Endothelial cell of umbilical vein (primary cell): ENCODE measurements at regions not wholly inside any gene's neighbourhood (a gene's known extent, or its start where the extent isn't known, plus 50 kb on each side); places are given as distances from the start of the nearest gene placed in this dataset.

Source experiments
- BruUV-seq: library from RNA; stranded (reverse); fragments of 400-500 nt; replicated peaks from 2 replicates; lab custom pipeline; 2021; lab: Mats Ljungman, UMichigan
- CTCF ChIA-PET: fragments of 300-600, 350-600 bp; sonication (Branson Sonifier 250); formaldehyde crosslinking; loops from one replicate; lab custom pipeline; 2021; ENCODE audit warnings: antibody characterized with exemption, inconsistent platforms; lab: Charles Lee
- POLR2A ChIA-PET: fragments of 300-600, 350-600 bp; sonication (Branson Sonifier 250); formaldehyde crosslinking; loops from one replicate; lab custom pipeline; 2021; ENCODE audit warnings: antibody characterized with exemption, inconsistent platforms; lab: Charles Lee
- DNase-seq: peaks from one replicate; pipeline ENCODE4 v3.0.0-alpha.2; 2011; ENCODE audit warnings: low read depth, low spot score
- FAIRE-seq: peaks from 2 replicates; lab custom pipeline; 2011; peaks lifted over from hg19 to GRCh38; lab: Jason Lieb, UNC
- H2AFZ ChIP-seq: 2 replicates; pipeline ENCODE4 v1.6.0; 2012; ENCODE audit warnings: low read depth, low read length, control low read depth, inconsistent platforms
- H3K27ac ChIP-seq: 2 replicates; pipeline ENCODE4 v1.5.1; 2011; ENCODE audit warnings: low read depth, mild to moderate bottlenecking, control low read depth, low read length, moderate library complexity; ENCODE audit not compliant: insufficient read depth
- H3K27me3 ChIP-seq, 2 experiments: 2 replicates each; pipeline versions ENCODE4 v1.6.0 to v1.6.1; 2011; ENCODE audit warnings: low read length in 2 of 2, mixed read lengths in 1 of 2; ENCODE audit not compliant: control insufficient read depth in 2 of 2, insufficient read depth in 2 of 2
- H3K36me3 ChIP-seq, 2 experiments: 2 replicates in 1 of 2; 3 replicates in 1 of 2; pipeline ENCODE4 v1.5.1; 2011; ENCODE audit warnings: low read length in 2 of 2, mild to moderate bottlenecking in 1 of 2, moderate library complexity in 1 of 2; ENCODE audit not compliant: control insufficient read depth in 2 of 2, insufficient read depth in 2 of 2; ENCODE audit errors: extremely low read depth in 1 of 2
- H3K4me1 ChIP-seq: 3 replicates; pipeline ENCODE4 v1.5.1; 2011; ENCODE audit warnings: mild to moderate bottlenecking, low read length; ENCODE audit not compliant: control insufficient read depth, insufficient read depth; ENCODE audit errors: extremely low read depth
- H3K4me2 ChIP-seq: 2 replicates; pipeline ENCODE4 v1.6.1; 2011; ENCODE audit warnings: low read length, control low read depth, mixed read lengths; ENCODE audit not compliant: insufficient read depth
- H3K4me3 ChIP-seq, 3 experiments: fragments of 200-600 bp in 1 of 3; sonication (generic), shearing (Covaris generic) in 1 of 3; replicated peaks in 1 of 3; 2 replicates each; pipeline ENCODE4 v1.5.1; 2011 to 2016; ENCODE audit warnings: control low read depth in 3 of 3, low read length in 3 of 3, mild to moderate bottlenecking in 2 of 3, inconsistent platforms in 1 of 3, low read depth in 1 of 3, moderate library complexity in 1 of 3; ENCODE audit not compliant: insufficient read depth in 1 of 3
- H3K79me2 ChIP-seq: 2 replicates; pipeline ENCODE4 v1.6.0; 2012; ENCODE audit warnings: low read length, inconsistent platforms; ENCODE audit not compliant: control insufficient read depth, insufficient read depth
- H3K9ac ChIP-seq: replicated peaks from 2 replicates; pipeline ENCODE3; 2011; ENCODE audit warnings: low read length, control low read depth; ENCODE audit not compliant: insufficient read depth; ENCODE audit errors: extremely low read depth
- H3K9me1 ChIP-seq: replicated peaks from 3 replicates; pipeline ENCODE4 v1.6.0; 2011; ENCODE audit warnings: mild to moderate bottlenecking, low read length; ENCODE audit not compliant: control insufficient read depth, insufficient read depth; ENCODE audit errors: extremely low read depth
- H3K9me3 ChIP-seq: replicated peaks from 2 replicates; pipeline ENCODE4 v1.5.1; 2012; ENCODE audit warnings: low read length, inconsistent platforms; ENCODE audit not compliant: control insufficient read depth, insufficient read depth
- H4K20me1 ChIP-seq: replicated peaks from 2 replicates; pipeline ENCODE3; 2011; ENCODE audit warnings: mild to moderate bottlenecking, low read length; ENCODE audit not compliant: control insufficient read depth, insufficient read depth; ENCODE audit errors: extremely low read depth
- CTCF ChIP-seq, 2 donors: IDR thresholded peaks; 1 replicate in 1 of 2; 2 replicates in 1 of 2; pipeline ENCODE4 v1.5.1; 2011; ENCODE audit warnings: low read length in 2 of 2, mild to moderate bottlenecking in 2 of 2, moderate library complexity in 2 of 2, control low read depth in 1 of 2, inconsistent platforms in 1 of 2, low read depth in 1 of 2; ENCODE audit not compliant: insufficient read depth in 1 of 2; ENCODE audit errors: extremely low read depth in 1 of 2
- EZH2 ChIP-seq: IDR thresholded peaks from 2 replicates; pipeline ENCODE4 v1.6.1; 2012; ENCODE audit warnings: borderline replicate concordance, low read depth, mild to moderate bottlenecking, moderate library complexity, low read length, inconsistent platforms; ENCODE audit not compliant: severe bottlenecking
- FOS ChIP-seq: IDR thresholded peaks from 2 replicates; pipeline ENCODE4 v1.6.1; 2011; ENCODE audit warnings: mild to moderate bottlenecking, low read length, moderate library complexity, borderline replicate concordance; ENCODE audit not compliant: insufficient read depth
- GATA2 ChIP-seq: IDR thresholded peaks from 2 replicates; pipeline ENCODE4 v1.7.0; 2011; ENCODE audit warnings: low read depth, mild to moderate bottlenecking, moderate library complexity, mixed read lengths, low read length; ENCODE audit not compliant: insufficient read length, insufficient read depth
- JUN ChIP-seq: IDR thresholded peaks from 2 replicates; pipeline ENCODE4 v1.6.1; 2011; ENCODE audit warnings: borderline replicate concordance, low read depth; ENCODE audit not compliant: insufficient read length, insufficient read depth
- MAX ChIP-seq: IDR thresholded peaks from 2 replicates; pipeline ENCODE4 v1.6.1; 2011; ENCODE audit not compliant: insufficient read depth, insufficient read length
- MYC ChIP-seq: IDR thresholded peaks from one replicate; pipeline ENCODE4 v1.6.1; 2011; ENCODE audit warnings: mild to moderate bottlenecking, low read depth, low read length
- POLR2A ChIP-seq: IDR thresholded peaks from 2 replicates; pipeline ENCODE4 v1.6.1; 2012; ENCODE audit warnings: low read depth, mild to moderate bottlenecking, control low read depth, low read length
- POLR2AphosphoS5 ChIP-seq: IDR thresholded peaks from 2 replicates; pipeline ENCODE4 v1.6.1; 2012; ENCODE audit warnings: low read depth, mild to moderate bottlenecking, control low read depth, low read length, moderate library complexity; ENCODE audit not compliant: insufficient read depth
- dilution Hi-C: fragments of 300-500 bp; cut with MboI; formaldehyde crosslinking; loops from one replicate; pipeline ENCODE4 v1.15.0; 2019; ENCODE audit warnings: low sequenced_read_pairs; ENCODE audit not compliant: extremely low pct_ligation_motif_present
- intact Hi-C: fragments of 100-400 bp; cut with micrococcal nuclease; formaldehyde crosslinking; loops from one replicate; pipeline ENCODE4 v1.10.0; 2022

DNA sequence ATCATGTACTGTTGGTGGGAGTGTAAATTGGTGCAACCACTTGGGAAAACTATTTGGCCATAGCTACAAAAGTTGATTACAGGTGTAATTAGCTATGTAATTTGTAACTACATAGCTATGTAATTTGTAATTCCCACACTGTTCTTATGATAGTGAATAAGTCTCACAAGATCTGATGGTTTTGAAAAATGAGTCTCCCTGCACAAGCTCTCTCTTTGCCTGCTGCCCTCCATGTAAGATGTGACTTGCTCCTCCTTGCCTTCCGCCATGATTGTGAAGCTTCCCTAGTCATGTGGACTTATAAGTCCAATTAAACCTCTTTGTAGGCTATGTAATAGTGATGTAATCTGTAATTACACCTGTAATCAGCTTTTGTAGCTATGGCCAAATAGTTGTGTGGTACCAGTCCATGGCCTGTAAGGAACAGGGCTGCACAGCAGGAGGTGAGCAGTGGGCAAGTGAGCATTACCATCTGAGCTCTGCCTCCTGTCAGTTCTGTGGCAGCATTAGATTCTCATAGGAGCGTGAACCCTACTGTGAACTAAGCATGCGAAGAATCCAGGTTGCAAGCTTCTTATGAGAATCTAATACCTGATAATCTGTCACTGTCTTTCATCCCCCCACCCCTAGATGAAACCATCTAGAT lies 133.7 kb upstream of the COPS8 start:
- ChIA-PET POLR2A (no interaction called here), CTCF (no interaction called here)
- H3K9me3 ChIP-seq, result no peaks in the 10 kb centered on the region
- no peaks in the 10 kb centered on the region for H3K36me3 ChIP-seq
- no peak overlapping the region for H3K9ac ChIP-seq
- no peak for DNase-seq
- no peaks in the 10 kb centered on the region for H3K27me3 ChIP-seq
- H2AFZ ChIP-seq, result no peak overlapping the region
- dilution Hi-C loops (no loop called here), intact Hi-C loops (no loop called here)
- peaks cover 6% of the 10 kb centered on the region for H3K4me1 ChIP-seq
- no peak overlapping the region for H3K27ac ChIP-seq
- TF ChIP-seq EZH2 (no peak), POLR2A (no peak), FOS (no peak), GATA2 (no peak), JUN (no peak), MAX (no peak), MYC (no peak), CTCF (IDR thresholded peaks at IDR 0.05; ENCODE audit: extremely low read depth in 1 of 2, insufficient read depth in 1 of 2, low read depth in 1 of 2, low read length in 2 of 2) (no peak), POLR2AphosphoS5 (no peak)
- no peak overlapping the region for H3K4me3 ChIP-seq
- H3K79me2 ChIP-seq, result no peaks in the 10 kb centered on the region
- no peak overlapping the region for H3K4me2 ChIP-seq
- FAIRE-seq, result no peak
- no peaks in the 10 kb centered on the region for H4K20me1 ChIP-seq
- no peaks in the 10 kb centered on the region for H3K9me1 ChIP-seq
- BruUV-seq, result no TSS peak
